H1 (cell line): ENCODE measurements at regions not wholly inside any gene's neighbourhood (a gene's known extent, or its start where the extent isn't known, plus 50 kb on each side); places are given as distances from the start of the nearest gene placed in this dataset.

ENCODE experiments used
- CTCF ChIA-PET: fragments of 300-600 bp; sonication (Branson Sonifier 250); formaldehyde crosslinking; loops from one replicate; lab custom pipeline; 2021; ENCODE audit not compliant: partially characterized antibody; lab: Charles Lee
- POLR2A ChIA-PET: fragments of 300-600 bp; sonication (Branson Sonifier 250); formaldehyde crosslinking; loops from one replicate; lab custom pipeline; 2021; ENCODE audit warnings: inconsistent platforms; ENCODE audit not compliant: partially characterized antibody; lab: Charles Lee
- DNase-seq, 2 experiments: peaks; one replicate each; pipeline versions ENCODE4 v3.0.0 to v3.0.0-alpha.2; 2010 to 2022; ENCODE audit warnings: low spot score in 2 of 2, low read depth in 1 of 2, mixed read lengths in 1 of 2
- FAIRE-seq: peaks from 2 replicates; lab custom pipeline; 2011; peaks lifted over from hg19 to GRCh38; lab: Jason Lieb, UNC
- H2AFZ ChIP-seq: 2 replicates; pipeline ENCODE4 v1.8.1; 2012; ENCODE audit warnings: low read length, inconsistent platforms
- H2AK5ac ChIP-seq: 2 replicates; pipeline ENCODE4 v1.6.1; 2013; ENCODE audit warnings: low read depth, low read length
- H2BK120ac ChIP-seq: replicated peaks from 2 replicates; pipeline ENCODE3; 2013; ENCODE audit warnings: low read depth, low read length, inconsistent platforms
- H2BK12ac ChIP-seq: 2 replicates; pipeline ENCODE4 v1.6.1; 2013; ENCODE audit warnings: low read depth, low read length
- H2BK15ac ChIP-seq: 2 replicates; pipeline ENCODE4 v1.6.1; 2013; ENCODE audit warnings: low read length
- H2BK20ac ChIP-seq: 2 replicates; pipeline ENCODE4 v1.6.1; 2013; ENCODE audit warnings: low read length
- H2BK5ac ChIP-seq: 2 replicates; pipeline ENCODE4 v1.6.1; 2013; ENCODE audit warnings: low read depth, low read length
- H3K14ac ChIP-seq: 2 replicates; pipeline ENCODE4 v1.6.1; 2013; ENCODE audit warnings: inconsistent platforms; ENCODE audit not compliant: insufficient read length
- H3K18ac ChIP-seq: 2 replicates; pipeline ENCODE4 v1.6.1; 2013; ENCODE audit warnings: low read length; ENCODE audit errors: extremely low read depth
- H3K23ac ChIP-seq: 2 replicates; pipeline ENCODE4 v1.6.1; 2013; ENCODE audit warnings: inconsistent platforms; ENCODE audit not compliant: insufficient read length
- H3K23me2 ChIP-seq: 2 replicates; pipeline ENCODE4 v1.6.1; 2013; ENCODE audit warnings: low read depth, low read length
- H3K27ac ChIP-seq: 2 replicates; pipeline ENCODE4 v1.6.1; 2011; ENCODE audit warnings: low read depth, low read length, inconsistent platforms
- H3K27me3 ChIP-seq, 4 experiments: replicated peaks in 1 of 4; 1 replicate in 1 of 4; 2 replicates in 3 of 4; pipeline versions ENCODE4 v1.6.1 to v1.8.1; 2011 to 2013; ENCODE audit warnings: low read length in 3 of 4, mild to moderate bottlenecking in 3 of 4, inconsistent platforms in 2 of 4, mixed read lengths in 2 of 4, moderate library complexity in 1 of 4; ENCODE audit not compliant: control insufficient read depth in 3 of 4, insufficient read depth in 3 of 4; ENCODE audit errors: extremely low read depth in 1 of 4
- H3K36me3 ChIP-seq, 4 experiments: 2 replicates each; pipeline versions ENCODE4 v1.6.1 to v1.8.1; 2011 to 2013; ENCODE audit warnings: mild to moderate bottlenecking in 4 of 4, low read length in 3 of 4, moderate library complexity in 2 of 4, control low read depth in 1 of 4, inconsistent platforms in 1 of 4; ENCODE audit not compliant: insufficient read depth in 4 of 4, control insufficient read depth in 2 of 4
- H3K4ac ChIP-seq: replicated peaks from 2 replicates; pipeline ENCODE3; 2013; ENCODE audit warnings: low read length, low read depth, mixed read lengths, inconsistent platforms; ENCODE audit not compliant: insufficient read length
- H3K4me1 ChIP-seq, 4 experiments: replicated peaks in 1 of 4; 1 replicate in 1 of 4; 2 replicates in 3 of 4; pipeline versions ENCODE4 v1.6.1 to v1.8.1; 2011 to 2013; ENCODE audit warnings: low read length in 3 of 4, inconsistent platforms in 2 of 4, mixed read lengths in 1 of 4; ENCODE audit not compliant: insufficient read depth in 4 of 4, control insufficient read depth in 3 of 4
- H3K4me2 ChIP-seq, 2 experiments: 2 replicates each; pipeline versions ENCODE4 v1.6.1 to v1.8.1; 2011 to 2013; ENCODE audit warnings: low read depth in 2 of 2, low read length in 2 of 2, control low read depth in 1 of 2, inconsistent platforms in 1 of 2, mild to moderate bottlenecking in 1 of 2; ENCODE audit not compliant: insufficient read depth in 1 of 2
- H3K4me3 ChIP-seq, 4 experiments: fragments of 200-600, 300-600 bp in 1 of 4; sonication (generic), shearing (Covaris generic), sonication (Bioruptor Twin) in 1 of 4; 2 replicates each; pipeline versions ENCODE4 v1.5.1 to v1.8.1; 2011 to 2016; ENCODE audit warnings: low read length in 4 of 4, low read depth in 3 of 4, control low read depth in 2 of 4, inconsistent platforms in 2 of 4, mild to moderate bottlenecking in 2 of 4, mixed read lengths in 1 of 4, moderate library complexity in 1 of 4; ENCODE audit not compliant: insufficient read depth in 2 of 4; ENCODE audit errors: extremely low read depth in 1 of 4
- H3K56ac ChIP-seq: replicated peaks from 2 replicates; pipeline ENCODE3; 2013; ENCODE audit warnings: low read depth, mild to moderate bottlenecking, mixed read lengths, low read length, inconsistent platforms; ENCODE audit not compliant: insufficient read length
- H3K79me1 ChIP-seq: 2 replicates; pipeline ENCODE4 v1.6.1; 2013; ENCODE audit warnings: low read depth, low read length, control low read depth
- H3K79me2 ChIP-seq, 2 experiments: 2 replicates each; pipeline versions ENCODE4 v1.6.1 to v1.8.1; 2012 to 2013; ENCODE audit warnings: low read length in 2 of 2, mild to moderate bottlenecking in 2 of 2, inconsistent platforms in 1 of 2; ENCODE audit not compliant: insufficient read depth in 2 of 2, control insufficient read depth in 1 of 2
- H3K9ac ChIP-seq, 4 experiments: replicated peaks in 1 of 4; 1 replicate in 1 of 4; 2 replicates in 3 of 4; pipeline versions ENCODE4 v1.6.1 to v1.8.1; 2011 to 2013; ENCODE audit warnings: low read depth in 3 of 4, low read length in 3 of 4, control low read depth in 2 of 4, mild to moderate bottlenecking in 2 of 4, moderate library complexity in 2 of 4, inconsistent platforms in 1 of 4; ENCODE audit errors: extremely low read depth in 1 of 4
- H3K9me3 ChIP-seq, 2 experiments: 2 replicates each; pipeline versions ENCODE4 v1.6.1 to v1.8.1; 2012 to 2013; ENCODE audit warnings: mild to moderate bottlenecking in 2 of 2, moderate library complexity in 2 of 2, control low read depth in 1 of 2, inconsistent platforms in 1 of 2, low read depth in 1 of 2, low read length in 1 of 2, mixed read lengths in 1 of 2; ENCODE audit not compliant: insufficient read depth in 2 of 2
- H4K20me1 ChIP-seq, 2 experiments: replicated peaks in 1 of 2; 2 replicates each; pipeline versions ENCODE3 to v1.8.1; 2011 to 2013; ENCODE audit warnings: inconsistent platforms in 2 of 2, low read length in 2 of 2, mild to moderate bottlenecking in 1 of 2; ENCODE audit not compliant: insufficient read depth in 2 of 2, control insufficient read depth in 1 of 2
- H4K5ac ChIP-seq: 2 replicates; pipeline ENCODE4 v1.6.1; 2013; ENCODE audit warnings: low read length, low read depth, mixed read lengths, inconsistent platforms; ENCODE audit not compliant: insufficient read length
- H4K8ac ChIP-seq: 2 replicates; pipeline ENCODE4 v1.8.0; 2013; ENCODE audit warnings: mild to moderate bottlenecking, moderate library complexity, low read length, inconsistent platforms; ENCODE audit not compliant: insufficient read depth; ENCODE audit errors: extremely low read depth
- H4K91ac ChIP-seq: replicated peaks from 2 replicates; pipeline ENCODE3; 2013; ENCODE audit warnings: low read length, mixed read lengths, inconsistent platforms; ENCODE audit not compliant: insufficient read length
- CREB1 ChIP-seq: IDR thresholded peaks from 2 replicates; pipeline ENCODE4 v1.6.1; 2012; ENCODE audit warnings: inconsistent platforms
- JUND ChIP-seq: IDR thresholded peaks from 2 replicates; pipeline ENCODE4 v1.6.1; 2011; ENCODE audit warnings: mild to moderate bottlenecking, improper control_type of control experiment, low read length
- MAX ChIP-seq: IDR thresholded peaks from 2 replicates; pipeline ENCODE4 v1.6.1; 2012; ENCODE audit warnings: inconsistent platforms
- SIRT6 ChIP-seq: IDR thresholded peaks from one replicate; pipeline ENCODE4 v1.7.1; 2012; ENCODE audit warnings: low read length, inconsistent platforms
- TAF7 ChIP-seq: optimal IDR thresholded peaks from 2 replicates; pipeline ENCODE3; 2011; ENCODE audit warnings: low read depth, mild to moderate bottlenecking, inconsistent platforms, low read length, moderate library complexity, borderline replicate concordance
- WGBS, 2 experiments: shearing (Covaris generic) in 1 of 2; methylation state at CpG; one replicate each; pipeline versions ENCODE4 v1.1.6 to v1.1.7; 2013 to 2015; ENCODE audit warnings: low lambda C conversion rate in 2 of 2, mixed read lengths in 2 of 2, inconsistent platforms in 1 of 2, low coverage in 1 of 2, missing lambda C conversion rate in 1 of 2; ENCODE audit not compliant: insufficient replicate concordance in 2 of 2, insufficient coverage in 1 of 2, insufficient read length in 1 of 2; ENCODE audit errors: extremely low coverage in 1 of 2, missing lambda C conversion rate in 1 of 2; 5-methylcytosine and 5-hydroxymethylcytosine counted together

GRCh38 chr4:19983072-19983471, 268.6 kb upstream of the SLIT2 start:
- Histone ChIP-seq H3K9ac (no peak overlapping the region), H2BK15ac (no peak overlapping the region)

More at GRCh38 chr4:19983072-19983471, 268.6 kb upstream of the SLIT2 start:
- no peaks in the 10 kb centered on the region for H3K27me3 ChIP-seq
- H3K4ac ChIP-seq = no peak overlapping the region
- no peak overlapping the region for H3K23ac ChIP-seq
- no peak overlapping the region for H4K91ac ChIP-seq
- H3K9me3 ChIP-seq = peaks cover 5 to 8% of the 10 kb centered on the region in 2 experiments; a peak in 2 of 4 replicates
- no peak overlapping the region for H3K27ac ChIP-seq
- H3K4me1 ChIP-seq = no peaks in the 10 kb centered on the region
- FAIRE-seq (no peak), DNase-seq (no peak)
- no peak overlapping the region for H2AFZ ChIP-seq
- TF ChIP-seq CREB1 (no peak), SIRT6 (no peak), TAF7 (no peak), JUND (no peak), MAX (no peak)
- H3K79me1 ChIP-seq = no peaks in the 10 kb centered on the region
- ChIA-PET CTCF (no interaction called here), POLR2A (no interaction called here)
- no peak overlapping the region for H2BK5ac ChIP-seq
- no peak overlapping the region for H2BK12ac ChIP-seq
- no peak overlapping the region for H2BK120ac ChIP-seq
- no peak overlapping the region for H3K4me3 ChIP-seq
- no peaks in the 10 kb centered on the region for H3K79me2 ChIP-seq
- no peak overlapping the region for H2AK5ac ChIP-seq
- no peaks in the 10 kb centered on the region; a peak in 1 of 8 replicates for H3K36me3 ChIP-seq
- no peak overlapping the region for H4K8ac ChIP-seq
- no peak overlapping the region for H3K56ac ChIP-seq
- H3K4me2 ChIP-seq = no peak overlapping the region
- H3K14ac ChIP-seq = no peak overlapping the region
- H2BK20ac ChIP-seq = no peak overlapping the region
- 89% methylated on average over 3 of the region's 3 CpGs; no CpG with 5 or more reads in 1 of the 2 experiments for WGBS, 2 experiments
- no peak overlapping the region for H4K5ac ChIP-seq
- H3K18ac ChIP-seq = no peak overlapping the region
- H3K23me2 ChIP-seq = no peaks in the 10 kb centered on the region
- no peaks in the 10 kb centered on the region for H4K20me1 ChIP-seq
